ENCODE measurements at regions not wholly inside any gene's neighbourhood (a gene's known extent, or its start where the extent isn't known, plus 50 kb on each side); places are given as distances from the start of the nearest gene placed in this dataset.
A peak's percentile ranks its signal among the peaks of the same experiment; 100 is the strongest.

DNA sequence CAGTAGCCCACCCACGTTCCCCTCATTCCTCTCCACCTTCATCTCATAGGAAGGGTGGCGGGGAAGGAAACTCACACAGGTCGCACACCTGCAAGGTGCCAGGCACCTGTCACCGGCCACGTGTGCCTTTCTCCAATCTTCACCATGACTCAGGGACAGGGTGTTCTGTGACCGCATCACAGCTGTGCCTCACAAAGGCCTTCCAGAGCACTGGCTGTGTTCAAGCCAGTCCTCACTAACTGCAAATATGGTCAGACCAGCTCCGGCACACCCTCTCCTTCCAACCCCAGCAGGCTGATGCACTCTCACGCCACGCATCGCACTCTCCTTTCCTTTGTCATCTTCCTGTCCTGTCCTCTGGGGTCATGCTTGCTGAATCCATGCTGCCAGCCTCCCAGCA, 415.9 kb downstream of the IRS2 start:
- DNase-seq (ENCODE audit: low read depth): no peak

DNA sequence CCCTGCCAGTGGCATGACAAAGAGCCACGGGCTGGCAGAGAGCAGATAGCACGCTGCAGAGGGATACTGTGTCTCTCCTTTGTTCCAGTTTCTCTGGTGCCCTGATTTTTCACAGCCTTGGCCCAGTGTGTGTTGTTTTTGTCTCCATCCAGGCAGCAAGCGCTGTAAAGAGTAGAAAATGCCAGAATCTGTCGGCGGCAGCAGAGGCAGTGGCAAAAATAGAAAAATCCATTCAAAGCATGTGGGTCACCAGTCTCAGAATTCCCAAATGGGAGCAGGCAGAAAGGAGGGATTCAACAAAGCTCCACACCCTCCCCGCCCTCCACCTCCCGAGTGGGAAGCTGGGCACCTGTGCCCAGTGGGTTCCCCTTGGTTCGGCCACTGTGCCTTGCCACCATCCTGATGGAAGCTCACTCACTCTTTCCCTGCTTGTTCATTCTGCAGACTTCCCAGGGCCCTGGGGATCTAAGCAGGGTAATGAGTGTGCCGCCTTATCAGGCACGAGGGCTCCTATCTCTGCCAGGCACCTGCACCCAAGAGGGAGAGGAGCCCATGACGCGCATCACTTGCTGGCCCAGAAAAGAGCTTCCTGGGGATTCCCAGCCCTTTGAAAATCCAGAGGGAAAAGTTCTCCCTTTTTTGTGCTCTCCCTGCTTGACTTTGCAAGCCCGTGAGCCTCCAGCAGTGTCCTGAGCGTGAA, 416.9 kb downstream of the IRS2 start:
- DNase-seq (ENCODE audit: low read depth): no peak

DNA sequence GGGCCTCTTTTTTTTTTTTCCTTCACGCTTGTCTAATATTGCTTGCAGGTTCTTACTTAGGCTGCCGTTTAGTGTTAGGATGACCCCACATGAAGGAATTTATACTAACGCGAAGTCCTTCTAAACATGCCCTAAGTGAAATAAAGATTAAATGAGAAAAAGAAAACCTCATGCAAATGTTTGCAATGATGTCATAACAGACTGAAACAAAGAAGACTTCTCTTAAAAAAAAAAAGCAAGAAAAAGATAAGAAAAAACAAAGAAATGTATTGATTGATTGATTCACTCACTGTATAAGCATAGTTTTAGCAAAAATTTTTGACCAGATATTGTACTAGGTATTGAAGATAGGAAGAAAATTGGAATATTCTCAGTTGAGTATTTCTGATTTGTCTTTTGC, 418.2 kb downstream of the IRS2 start:
- no peak for DNase-seq (ENCODE audit: low read depth)

DNA sequence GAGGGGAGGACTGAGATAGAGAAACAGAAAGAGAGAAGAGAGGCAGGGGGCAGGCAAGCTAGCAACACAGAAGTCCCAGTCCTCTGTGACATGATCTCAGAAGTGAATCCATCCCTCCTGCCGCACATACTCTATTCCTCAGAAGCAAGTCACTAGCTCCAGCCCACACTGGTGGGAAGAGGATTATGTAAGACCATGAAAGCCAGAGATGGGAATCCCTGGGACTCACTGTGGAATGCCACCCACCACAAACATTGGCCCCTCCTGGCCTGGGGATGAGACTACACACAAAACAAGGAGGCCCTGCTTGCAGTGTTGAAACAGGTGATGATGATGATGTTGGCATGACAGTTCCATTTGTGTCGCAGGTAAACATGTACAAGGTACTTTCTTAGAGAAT, 419.9 kb downstream of the IRS2 start:
- DNase-seq (ENCODE audit: low read depth): no peak

DNA sequence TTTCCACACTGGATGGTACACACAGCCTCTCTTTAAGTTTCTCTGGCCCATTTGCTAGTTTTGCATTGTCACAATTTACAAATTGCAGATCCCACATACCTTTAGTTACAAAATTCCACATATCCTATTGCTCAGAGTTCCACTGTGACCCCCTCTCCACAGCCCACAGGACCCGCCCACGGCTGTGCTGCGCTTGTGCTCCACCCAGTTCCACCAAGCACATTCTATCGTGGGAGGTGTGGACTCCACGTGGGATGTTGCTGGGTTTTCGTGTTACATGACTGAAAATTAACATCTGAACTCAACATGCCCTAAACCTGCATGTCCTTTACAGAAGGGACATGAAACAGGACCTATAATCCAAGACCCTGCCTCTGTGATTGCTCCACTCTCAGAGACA, 423.0 kb downstream of the IRS2 start:
- DNase-seq (ENCODE audit: low read depth): no peak

DNA sequence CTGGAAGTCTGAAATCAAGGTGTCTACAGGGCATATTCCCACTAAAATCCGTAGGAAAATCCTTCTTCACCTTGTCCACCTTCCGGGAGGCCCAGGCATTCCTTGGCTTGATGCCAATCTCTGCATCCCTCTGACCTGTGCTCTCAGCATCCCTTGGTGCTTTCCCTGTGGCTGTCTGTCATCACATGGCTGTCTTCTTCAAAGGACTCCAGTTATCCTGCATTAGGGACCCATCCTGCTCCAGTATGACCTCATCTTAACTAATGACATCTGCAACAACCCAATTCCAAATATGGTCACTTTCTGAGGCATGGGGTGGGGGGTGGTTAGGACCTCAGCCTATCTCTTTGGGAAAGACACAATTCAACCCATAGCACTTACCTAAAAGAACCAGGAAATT, 423.8 kb downstream of the IRS2 start:
- DNase-seq (ENCODE audit: low read depth): no peak

DNA sequence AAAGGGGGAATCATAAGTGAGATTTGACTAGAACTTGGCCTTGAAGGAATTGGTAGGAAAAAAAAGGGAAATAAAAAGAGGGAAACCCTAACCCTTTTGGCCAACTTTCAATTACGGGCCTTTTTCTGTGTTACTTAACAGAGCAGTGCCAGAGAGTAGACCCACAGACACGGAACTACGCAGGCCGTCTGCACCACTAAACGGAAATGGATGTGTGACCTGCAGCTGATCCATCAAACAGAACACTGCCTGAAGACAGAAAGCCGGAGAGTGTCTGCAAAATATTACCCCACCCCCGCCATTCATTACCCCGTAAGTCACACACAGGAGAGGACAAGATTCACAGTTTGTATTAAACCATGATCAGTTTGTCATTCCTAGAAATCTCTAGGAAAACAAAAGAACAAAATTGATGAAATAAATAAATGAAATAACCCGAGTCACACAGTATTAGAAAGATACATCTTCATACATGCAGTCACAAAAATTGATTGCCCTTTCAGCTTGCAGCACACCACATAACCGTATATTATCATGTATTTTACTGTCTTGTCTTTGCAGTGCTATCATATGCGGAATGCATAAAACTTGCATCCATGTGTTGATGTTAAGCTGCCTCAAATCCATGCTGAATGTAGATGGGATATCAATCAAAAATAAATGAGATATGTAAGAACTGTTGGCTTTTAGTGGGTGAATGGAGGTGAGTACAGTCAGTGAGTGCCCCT, 424.7 kb downstream of the IRS2 start:
- no peak for DNase-seq (ENCODE audit: low read depth)

DNA sequence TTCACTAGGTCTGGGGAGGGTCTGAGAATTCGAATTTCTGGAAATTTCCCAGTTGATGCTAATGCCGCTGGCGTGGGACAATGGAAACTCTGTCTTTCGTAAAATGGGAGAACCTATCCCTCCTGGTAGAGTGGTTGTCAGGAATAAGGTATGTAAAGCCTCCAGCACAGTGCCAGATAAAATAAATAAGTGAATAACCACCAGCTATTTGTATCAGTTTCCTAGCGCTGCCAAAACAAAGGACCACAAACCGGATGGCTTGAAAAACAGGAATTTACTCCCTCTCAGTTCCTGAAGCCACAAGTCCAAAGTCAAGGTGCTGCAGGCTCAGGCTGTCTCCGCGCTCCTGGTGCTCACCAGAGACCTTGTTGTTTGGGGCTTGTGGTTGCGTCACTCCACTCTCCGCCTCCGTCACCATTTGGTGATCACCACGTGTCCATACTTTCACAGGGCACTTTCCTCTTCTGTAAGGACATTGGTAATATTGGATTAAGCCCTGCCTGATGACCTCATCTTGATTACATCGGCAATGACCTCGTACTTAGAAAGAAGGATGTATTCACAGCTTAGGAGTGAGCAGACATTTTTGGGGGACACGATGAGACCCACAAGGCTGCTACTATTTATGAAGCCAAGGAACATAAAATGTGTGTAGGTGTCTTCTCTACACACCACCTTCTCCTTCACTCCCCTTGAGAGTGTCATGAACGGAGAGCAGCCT, 428.5 kb downstream of the IRS2 start:
- DNase-seq (ENCODE audit: low read depth): no peak

DNA sequence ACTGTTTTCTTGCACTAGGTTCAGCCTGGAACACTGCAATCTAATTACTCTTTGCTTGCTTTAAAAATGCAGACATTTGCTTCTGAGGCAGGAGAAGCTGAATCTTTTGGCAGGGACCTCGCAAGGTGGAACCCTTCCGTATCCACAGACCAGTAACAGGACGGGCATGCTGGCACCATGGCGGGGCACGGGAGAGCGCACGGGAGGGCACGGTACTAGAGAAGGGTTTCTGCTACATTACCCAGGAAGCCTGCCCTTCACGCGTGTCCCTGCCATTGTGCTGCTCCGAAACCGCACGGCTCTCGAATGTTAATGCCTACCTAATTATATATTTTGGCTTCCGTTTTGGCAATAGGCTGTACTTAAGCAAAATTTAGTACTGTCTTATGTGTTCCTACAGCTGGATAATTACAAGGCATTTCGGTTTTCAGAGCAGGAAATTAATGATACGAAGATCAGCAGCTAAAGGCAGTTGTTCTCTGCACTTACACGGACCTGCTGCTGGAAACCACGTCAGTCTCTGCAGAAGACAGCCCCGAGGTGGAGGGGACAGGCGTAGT, 430.4 kb downstream of the IRS2 start:
- DNase-seq (ENCODE audit: low read depth): no peak

DNA sequence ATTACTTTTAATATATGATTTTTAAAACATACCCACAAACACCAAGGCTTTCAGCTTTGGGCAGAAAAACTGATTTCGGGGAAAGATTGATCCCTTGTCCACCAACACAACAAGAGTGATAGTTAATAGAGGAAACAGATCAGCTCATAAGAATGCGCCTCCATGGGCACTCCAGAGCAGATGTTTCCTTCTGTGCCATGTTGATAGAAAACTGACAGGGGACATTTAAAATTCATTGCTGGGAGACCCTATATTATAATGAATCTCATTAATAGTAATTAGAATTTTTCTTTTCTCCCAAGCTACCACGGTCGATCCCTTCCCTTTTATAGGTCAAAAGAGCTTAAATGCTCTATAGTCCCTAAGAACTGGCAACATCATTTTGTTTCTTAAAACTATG, 431.2 kb downstream of the IRS2 start:
- no peak for DNase-seq (ENCODE audit: low read depth)

DNA sequence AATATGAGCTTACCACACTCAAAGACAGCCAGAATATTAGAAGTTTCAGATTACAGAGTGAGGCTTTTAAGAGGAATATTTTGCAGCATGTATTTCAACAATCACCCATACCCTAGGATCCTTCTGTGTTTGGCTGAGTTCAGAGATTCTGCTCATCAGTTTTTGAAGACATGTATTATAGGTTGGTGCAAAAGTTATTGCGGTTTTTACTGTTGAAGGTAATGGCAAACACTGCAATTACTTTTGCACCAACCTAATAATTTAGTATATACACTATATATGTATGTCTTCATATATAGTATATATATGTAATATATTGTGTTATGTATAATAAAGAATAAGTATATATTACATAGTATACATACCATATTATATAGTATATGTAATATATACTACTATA, 435.1 kb downstream of the IRS2 start:
- DNase-seq (ENCODE audit: low read depth): no peak

DNA sequence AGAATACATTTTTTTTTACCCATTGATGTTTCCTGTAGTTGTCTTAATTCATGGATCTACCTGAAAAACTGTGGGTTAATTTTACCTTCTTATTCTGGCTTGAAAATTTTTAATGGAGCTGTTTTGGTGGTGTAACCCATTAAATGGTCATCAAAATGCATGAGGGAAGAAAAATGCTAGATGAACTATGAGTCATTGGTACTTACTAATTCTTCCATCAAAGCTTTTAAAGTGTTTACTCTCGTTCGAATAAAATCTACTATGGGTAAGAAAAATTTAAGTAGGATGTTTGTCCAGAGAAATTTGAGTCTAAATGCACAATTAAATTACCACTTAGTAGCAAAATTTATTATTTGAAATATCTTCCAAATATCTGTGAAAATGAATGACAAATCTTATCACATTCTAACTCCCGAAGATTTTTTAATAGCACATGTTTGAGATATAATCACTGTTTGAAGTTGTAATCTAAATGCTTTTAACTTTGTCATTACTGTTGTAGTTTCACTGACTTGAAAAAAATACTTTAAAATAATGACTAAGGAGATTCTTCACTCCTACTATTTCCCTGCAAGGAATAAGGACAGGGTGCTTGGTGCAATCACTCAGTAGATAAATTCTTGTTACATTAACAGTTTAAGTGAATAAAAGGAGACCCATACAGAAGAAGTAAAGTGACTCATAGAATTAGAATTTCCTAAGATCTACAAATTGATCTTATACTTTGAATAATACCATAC, 437.7 kb downstream of the IRS2 start:
- DNase-seq (ENCODE audit: low read depth): no peak

DNA sequence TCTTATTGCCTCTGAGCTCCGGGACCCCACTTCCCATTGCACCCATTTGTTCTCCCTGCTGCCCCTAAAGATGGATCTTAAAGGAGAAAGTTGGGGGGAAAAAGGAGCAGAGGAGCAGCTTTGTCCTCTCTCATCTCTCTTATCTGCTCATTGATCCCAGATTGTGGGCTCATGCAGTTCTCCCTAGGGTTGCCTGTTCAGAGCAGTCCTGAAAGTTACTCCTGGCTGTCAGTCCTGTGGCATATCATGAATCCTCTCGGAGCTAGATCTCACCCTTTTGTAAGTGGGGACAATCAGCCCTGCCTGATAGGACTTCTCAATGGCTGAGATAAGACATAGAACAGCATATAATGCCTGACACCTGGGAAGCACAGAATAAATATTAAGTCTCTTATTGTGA, 440.3 kb downstream of the IRS2 start:
- no peak for DNase-seq (ENCODE audit: low read depth)

DNA sequence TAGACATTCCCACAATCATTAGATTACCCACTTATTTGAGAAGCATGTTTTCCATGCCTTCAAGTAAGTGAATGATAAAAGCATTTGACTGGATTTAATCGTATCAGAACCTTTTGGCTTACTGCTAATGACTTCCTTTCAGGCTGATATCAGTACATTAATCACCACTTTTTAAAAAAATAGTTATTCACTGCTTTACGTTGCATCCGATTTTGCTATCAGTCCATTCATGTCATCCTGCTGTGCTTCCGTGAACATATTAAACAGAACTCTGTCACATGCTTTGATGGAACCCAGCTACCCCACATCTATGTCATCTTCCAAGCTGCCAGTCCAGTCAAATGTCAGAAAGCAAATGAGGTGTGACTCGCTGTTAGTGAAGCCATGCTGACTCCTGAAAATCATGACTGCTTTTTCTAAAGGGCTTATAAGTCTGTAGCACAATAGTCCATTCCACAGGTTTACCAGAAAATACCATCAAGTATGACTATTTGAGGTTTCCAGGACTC, 440.9 kb downstream of the IRS2 start:
- no peak for DNase-seq (ENCODE audit: low read depth)

DNA sequence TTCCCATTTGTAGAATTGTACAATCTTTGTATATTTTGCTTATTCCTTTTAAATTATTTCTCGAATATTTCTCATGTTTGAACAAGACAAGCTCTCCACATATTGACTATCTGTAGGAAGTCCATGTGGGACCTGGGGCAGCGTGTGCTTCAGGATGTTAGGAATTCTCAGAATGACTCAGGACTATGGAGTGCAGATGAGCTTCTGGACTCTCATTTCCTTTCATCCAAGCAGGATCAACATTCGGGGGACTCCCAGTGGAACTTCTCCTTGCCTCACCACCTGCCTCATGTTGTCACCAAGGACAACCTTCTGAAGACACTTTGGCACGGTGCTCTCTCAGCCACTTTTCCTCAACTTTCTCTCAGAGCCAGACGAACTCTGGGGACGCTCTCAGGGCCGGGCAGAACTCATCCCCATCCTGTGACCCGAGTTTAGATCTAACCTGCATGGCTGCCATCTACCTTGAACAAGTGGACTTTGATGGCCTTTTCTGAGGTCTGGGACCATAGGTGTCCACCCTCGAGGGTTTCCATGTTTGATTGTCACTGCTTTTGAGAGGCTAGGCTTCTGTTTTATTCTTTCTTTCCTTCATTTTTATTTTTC, 441.7 kb downstream of the IRS2 start:
- DNase-seq (ENCODE audit: low read depth): no peak

DNA sequence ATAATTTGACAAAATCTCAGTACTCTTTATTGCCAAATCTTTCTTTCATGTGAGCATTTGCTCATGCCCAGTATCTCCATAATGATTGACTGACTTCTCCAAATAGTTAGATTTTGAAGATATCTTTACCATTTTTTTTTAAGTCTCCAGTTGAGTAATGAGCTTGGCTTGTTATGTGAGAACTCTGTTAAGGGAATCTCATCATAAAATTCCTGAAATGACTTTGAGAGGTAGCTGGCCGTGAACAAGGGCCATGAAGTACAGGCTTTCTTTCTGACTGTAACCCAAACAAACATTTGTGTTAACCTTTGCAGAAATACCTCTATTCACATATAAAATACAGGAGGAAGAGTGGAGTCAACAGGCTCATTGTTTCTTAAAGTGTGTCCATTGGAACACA, 449.7 kb downstream of the IRS2 start:
- peak; percentile 10 for DNase-seq (ENCODE audit: low read depth)

DNA sequence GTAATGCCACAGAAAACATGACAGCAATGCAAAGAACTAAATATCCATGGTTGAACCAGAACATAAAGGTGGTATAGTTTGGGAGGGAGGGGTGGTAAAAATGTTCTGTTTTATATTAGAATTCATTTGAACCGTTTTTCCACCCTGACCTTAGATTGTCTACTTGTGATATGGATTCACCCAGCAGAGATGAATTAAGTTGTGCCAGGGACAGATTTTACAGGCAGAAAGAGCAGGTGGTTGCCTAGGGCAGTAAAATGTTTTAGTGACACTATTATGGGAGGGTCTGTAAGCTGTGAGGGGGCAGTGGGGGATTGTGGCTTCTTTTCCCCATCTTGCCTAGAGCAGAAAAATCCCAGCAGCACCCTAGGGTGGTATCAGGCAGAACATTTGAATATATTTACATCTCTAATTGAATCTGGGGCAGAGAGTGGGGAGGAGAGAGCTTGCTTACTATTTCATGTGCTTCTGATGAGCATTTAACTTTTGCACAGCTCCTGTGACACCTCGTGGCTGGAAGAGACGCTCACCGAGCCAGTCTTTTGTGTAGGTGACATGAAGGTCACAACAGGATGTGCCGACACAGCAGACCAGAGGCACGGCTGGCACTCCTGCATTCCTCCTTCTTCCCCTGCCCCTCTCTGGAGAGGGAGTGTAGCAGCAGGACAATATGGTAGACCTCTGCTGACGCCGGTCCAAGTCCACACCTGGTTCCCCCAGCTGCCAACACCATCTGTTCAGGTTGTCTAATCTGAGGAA, 452.3 kb downstream of the IRS2 start:
- DNase-seq (ENCODE audit: low read depth): no peak

DNA sequence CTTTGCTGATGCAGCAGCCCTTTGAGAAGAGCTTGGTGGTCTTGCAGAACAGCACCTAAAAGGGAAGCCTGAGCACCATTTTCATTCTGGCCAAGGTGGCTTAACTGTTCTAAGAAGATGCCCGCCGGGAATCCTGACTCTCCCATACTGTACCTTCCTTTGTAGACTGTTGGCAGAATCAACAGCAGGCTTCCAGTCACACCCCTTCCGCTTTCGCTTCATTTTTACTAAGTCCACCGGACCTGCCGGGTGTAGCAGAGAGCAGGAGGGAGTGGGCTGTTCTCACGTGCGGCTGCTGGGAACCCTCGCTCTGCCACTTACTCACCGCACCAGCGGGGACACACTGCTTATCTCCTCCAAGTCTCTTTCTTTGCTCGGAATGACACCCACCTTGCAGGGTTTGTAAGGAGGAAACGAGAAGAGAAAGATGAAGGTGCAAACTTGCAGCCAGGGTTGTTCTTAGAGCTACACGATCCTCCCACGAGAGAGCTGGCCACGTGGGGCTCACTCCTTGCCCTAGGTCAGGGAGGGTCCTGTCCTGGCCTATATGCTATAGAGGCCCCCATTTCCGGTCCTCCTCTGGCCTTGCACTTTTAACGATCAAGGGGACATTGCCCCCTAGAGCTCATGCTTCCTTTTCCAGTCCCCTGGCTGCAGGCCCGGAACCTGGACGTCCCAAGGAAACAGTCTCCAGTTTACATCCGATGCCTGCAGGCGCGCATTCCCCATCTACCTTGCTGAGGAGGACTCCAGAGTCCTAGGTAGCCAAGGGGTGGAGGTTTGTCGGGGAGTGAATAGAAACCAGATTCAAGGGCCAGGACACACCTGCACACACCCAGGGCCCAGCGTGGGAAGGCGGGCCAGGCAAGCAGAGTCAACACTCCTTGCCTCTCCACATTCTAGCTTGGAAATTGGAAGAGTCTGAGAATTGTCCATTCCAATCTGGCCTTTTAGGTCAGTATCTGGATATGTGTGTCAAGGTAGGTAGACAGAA, 453.6 kb downstream of the IRS2 start:
- no peak for DNase-seq (ENCODE audit: low read depth)

DNA sequence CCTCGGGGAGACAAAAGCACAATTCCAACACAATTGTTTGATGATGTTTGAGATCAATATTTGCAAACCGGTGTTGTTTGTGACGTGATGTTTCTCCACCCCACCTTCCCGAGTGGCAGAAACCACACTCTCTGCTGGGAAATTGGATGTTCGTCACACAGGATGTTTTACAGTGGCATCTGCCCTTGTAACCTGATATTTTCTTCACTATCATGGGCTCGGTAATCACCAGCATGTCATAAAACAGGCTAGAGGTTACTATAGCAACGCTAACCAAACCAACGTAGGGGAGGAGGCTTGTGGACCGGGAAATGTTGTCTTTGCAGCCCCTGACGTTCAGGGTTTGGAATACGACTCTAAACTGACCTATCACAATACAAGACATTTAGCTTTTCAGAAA, 454.5 kb downstream of the IRS2 start:
- DNase-seq (ENCODE audit: low read depth): peak; percentile 6

DNA sequence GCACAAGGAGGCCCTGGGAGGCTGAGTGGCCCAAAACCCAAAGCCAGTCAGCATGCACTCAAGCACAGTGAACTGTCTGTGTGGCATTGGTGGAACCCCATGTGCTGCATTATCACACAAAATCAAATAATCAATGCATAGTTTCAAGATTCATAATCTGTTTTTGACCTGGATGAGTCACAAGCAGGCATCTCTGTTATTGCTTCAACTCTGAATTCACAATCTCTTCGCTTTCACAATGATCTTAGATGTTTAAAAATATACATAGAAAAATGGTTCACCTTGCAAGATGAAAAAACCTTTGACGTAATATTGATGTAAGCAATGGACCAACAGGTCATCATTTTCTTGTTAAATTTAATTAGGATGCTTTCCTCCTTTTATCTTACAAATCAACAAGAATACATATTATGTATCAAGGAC, 455.4 kb downstream of the IRS2 start:
- DNase-seq (ENCODE audit: low read depth): no peak

Data from fibroblast of the conjunctiva (primary cell).